A549 (cell line): ENCODE measurements at regions not wholly inside any gene's neighbourhood (a gene's known extent, or its start where the extent isn't known, plus 50 kb on each side); places are given as distances from the start of the nearest gene placed in this dataset.

Source experiments
- CEBPB ChIP-seq, 2 experiments: fragments of >200 bp in 1 of 2; sonication (Bioruptor Twin) in 1 of 2; formaldehyde crosslinking in 1 of 2; IDR thresholded peaks; 2 replicates each; pipeline ENCODE4 v1.6.1; 2012 to 2016
- CTCF ChIP-seq: fragments of >200 bp; sonication (Bioruptor Twin); formaldehyde crosslinking; IDR thresholded peaks from 3 replicates; pipeline ENCODE4 v1.5.1; 2016
- ESRRA ChIP-seq: fragments of 150-350 bp; IDR thresholded peaks from 2 replicates; pipeline ENCODE4 v1.6.1; 2014; ENCODE audit warnings: mild to moderate bottlenecking, low read length, borderline replicate concordance
- JUN ChIP-seq, 2 experiments: fragments of >200 bp; sonication (Bioruptor Twin); formaldehyde crosslinking; IDR thresholded peaks; 2 replicates in 1 of 2; 3 replicates in 1 of 2; pipeline ENCODE4 v1.6.1; 2016 to 2017
- JUNB ChIP-seq: fragments of >200 bp; sonication (Bioruptor Twin); formaldehyde crosslinking; IDR thresholded peaks from 2 replicates; pipeline ENCODE4 v1.6.1; 2016
- MAX ChIP-seq: IDR thresholded peaks from 2 replicates; pipeline ENCODE4 v1.6.1; 2012
- PBX3 ChIP-seq: IDR thresholded peaks from 2 replicates; pipeline ENCODE4 v1.6.1; 2012
- POLR2A ChIP-seq: IDR thresholded peaks from 2 replicates; pipeline ENCODE4 v1.6.1; 2012; ENCODE audit warnings: mild to moderate bottlenecking, low read length
- POLR2AphosphoS2 ChIP-seq: conservative IDR thresholded peaks from 2 replicates; pipeline ENCODE4 v1.6.1; 2012; ENCODE audit warnings: low read length, improper control_type of control experiment, inconsistent platforms
- SMC3 ChIP-seq: fragments of >200 bp; sonication (Bioruptor Twin); formaldehyde crosslinking; IDR thresholded peaks from 3 replicates; pipeline ENCODE4 v1.6.1; 2018; ENCODE audit warnings: inconsistent platforms
- SREBF2 ChIP-seq: fragments of 450-650 bp; IDR thresholded peaks from 2 replicates; pipeline ENCODE4 v1.6.1; 2014; ENCODE audit warnings: mild to moderate bottlenecking, moderate library complexity
- ZSCAN20 ChIP-seq: fragments of 250-450 bp; sonication (Bioruptor Pico); IDR thresholded peaks from 2 replicates; pipeline ENCODE4 v1.8.0; 2022; ENCODE audit warnings: mild to moderate bottlenecking, moderate library complexity

- TF ChIP-seq CTCF (peak; percentile 67), POLR2A (no peak), MAX (no peak), SMC3 (peak; percentile 52; the same call in 2 of the 3 replicates), POLR2AphosphoS2 (no peak), PBX3 (no peak), ESRRA (no peak), JUN (IDR thresholded peaks at IDR 0.05) (no peak), CEBPB (IDR thresholded peaks at IDR 0.05) (no peak), SREBF2 (no peak), ZSCAN20 (CRISPR knock-in tag) (no peak), JUNB (no peak)
Observed at GRCh38 chrX:84729809-84730208, 227.6 kb upstream of the HDX start.
